DOHH2 (cell line): ENCODE measurements at regions not wholly inside any gene's neighbourhood (a gene's known extent, or its start where the extent isn't known, plus 50 kb on each side); places are given as distances from the start of the nearest gene placed in this dataset.

Source experiments
- H3F3A ChIP-seq: fragments of 200-600 bp; sonication (generic), shearing (Covaris generic); 2 replicates; pipeline ENCODE4 v1.6.0; 2016; ENCODE audit warnings: antibody characterized with exemption, mild to moderate bottlenecking; ENCODE audit not compliant: control insufficient read depth, insufficient read depth
- H3K27ac ChIP-seq: fragments of 200-600 bp; sonication (generic); 2 replicates; pipeline ENCODE4 v1.5.1; 2014; ENCODE audit warnings: low read depth, mild to moderate bottlenecking, low read length, moderate library complexity
- H3K27me3 ChIP-seq: fragments of 200-600 bp; sonication (generic); 2 replicates; pipeline ENCODE4 v1.6.1; 2014; ENCODE audit warnings: mild to moderate bottlenecking, low read length, mixed read lengths; ENCODE audit not compliant: control insufficient read depth
- H3K36me3 ChIP-seq: fragments of 200-600 bp; sonication (generic); 2 replicates; pipeline ENCODE4 v1.6.1; 2014; ENCODE audit warnings: mild to moderate bottlenecking, low read length, moderate library complexity, mixed read lengths; ENCODE audit not compliant: control insufficient read depth
- H3K4me1 ChIP-seq: fragments of 200-600 bp; sonication (generic); 2 replicates; pipeline ENCODE4 v1.6.1; 2014; ENCODE audit warnings: mild to moderate bottlenecking, low read length, mixed read lengths; ENCODE audit not compliant: control insufficient read depth
- H3K4me2 ChIP-seq: fragments of 200-600 bp; sonication (generic); 2 replicates; pipeline ENCODE4 v1.6.0; 2014; ENCODE audit warnings: mild to moderate bottlenecking, low read length, moderate library complexity
- H3K4me3 ChIP-seq: fragments of 200-600 bp; sonication (generic); 2 replicates; pipeline ENCODE4 v1.5.1; 2014; ENCODE audit warnings: mild to moderate bottlenecking, low read length, mixed read lengths
- H3K79me2 ChIP-seq: fragments of 200-600 bp; sonication (generic); 2 replicates; pipeline ENCODE4 v1.6.1; 2014; ENCODE audit warnings: mild to moderate bottlenecking, low read length, mixed read lengths; ENCODE audit not compliant: control insufficient read depth
- H3K9me2 ChIP-seq: fragments of 200-600 bp; sonication (generic); replicated peaks from 2 replicates; pipeline ENCODE4 v1.6.1; 2014; ENCODE audit warnings: mild to moderate bottlenecking, low read length, mixed read lengths; ENCODE audit not compliant: control insufficient read depth
- H3K9me3 ChIP-seq: fragments of 200-600 bp; sonication (generic); 2 replicates; pipeline ENCODE4 v1.6.1; 2014; ENCODE audit warnings: antibody characterized with exemption, low read length, mixed read lengths; ENCODE audit not compliant: control insufficient read depth, insufficient read depth
- H4K20me1 ChIP-seq: fragments of 200-600 bp; sonication (generic); 2 replicates; pipeline ENCODE4 v1.6.0; 2014; ENCODE audit warnings: low read depth, mild to moderate bottlenecking, antibody characterized with exemption, low read length, moderate library complexity; ENCODE audit not compliant: control insufficient read depth, insufficient read depth
- CTCF ChIP-seq: fragments of 200-600 bp; sonication (generic); IDR thresholded peaks from one replicate; pipeline ENCODE4 v1.5.1; 2014; ENCODE audit warnings: antibody characterized with exemption, mild to moderate bottlenecking, low read depth, low read length; ENCODE audit not compliant: poor library complexity, severe bottlenecking
- EZH2phosphoT487 ChIP-seq: fragments of 200-600 bp; sonication (generic); IDR thresholded peaks from 2 replicates; pipeline ENCODE4 v1.6.1; 2017; ENCODE audit warnings: borderline replicate concordance, mild to moderate bottlenecking, antibody characterized with exemption, low read length, moderate library complexity, mixed read lengths

GRCh38 chr4:164616961-164617360 lies 137.0 kb upstream of the SMIM31 start:
- Histone ChIP-seq H3K79me2 (no peaks in the 10 kb centered on the region), H3K4me3 (no peak overlapping the region), H3K9me2 (no peaks in the 10 kb centered on the region), H3K4me1 (no peaks in the 10 kb centered on the region), H3K4me2 (no peak overlapping the region), H3K27me3 (no peaks in the 10 kb centered on the region), H3F3A (no peaks in the 10 kb centered on the region), H3K27ac (no peak overlapping the region), H3K9me3 (no peaks in the 10 kb centered on the region), H3K36me3 (no peaks in the 10 kb centered on the region), H4K20me1 (no peaks in the 10 kb centered on the region)
- TF ChIP-seq CTCF, result no peak
- TF ChIP-seq EZH2phosphoT487, result no peak

- Histone ChIP-seq H4K20me1 (no peaks in the 10 kb centered on the region), H3K79me2 (no peaks in the 10 kb centered on the region), H3K9me2 (no peaks in the 10 kb centered on the region), H3F3A (no peaks in the 10 kb centered on the region), H3K4me2 (no peak overlapping the region), H3K4me1 (no peaks in the 10 kb centered on the region), H3K9me3 (no peaks in the 10 kb centered on the region), H3K27ac (no peak overlapping the region), H3K36me3 (no peaks in the 10 kb centered on the region), H3K27me3 (no peaks in the 10 kb centered on the region), H3K4me3 (no peak overlapping the region)
- TF ChIP-seq EZH2phosphoT487 (no peak), CTCF (no peak)
Measured at GRCh38 chr4:164617426-164617825, 136.5 kb upstream of the SMIM31 start.

- no peaks in the 10 kb centered on the region for H3K4me1 ChIP-seq
- no peaks in the 10 kb centered on the region for H3F3A ChIP-seq
- no peaks in the 10 kb centered on the region for H3K9me3 ChIP-seq
- TF ChIP-seq CTCF (no peak), EZH2phosphoT487 (no peak)
- no peaks in the 10 kb centered on the region for H3K27me3 ChIP-seq
- H3K9me2 ChIP-seq, result no peaks in the 10 kb centered on the region
- H3K4me2 ChIP-seq, result no peak overlapping the region
- H4K20me1 ChIP-seq, result no peaks in the 10 kb centered on the region
- no peak overlapping the region for H3K27ac ChIP-seq
- no peaks in the 10 kb centered on the region for H3K36me3 ChIP-seq
- no peaks in the 10 kb centered on the region for H3K79me2 ChIP-seq
- no peak overlapping the region for H3K4me3 ChIP-seq
Measured at GRCh38 chr4:164617911-164618310, 136.0 kb upstream of the SMIM31 start.
